ENCODE measurements at regions not wholly inside any gene's neighbourhood (a gene's known extent, or its start where the extent isn't known, plus 50 kb on each side); places are given as distances from the start of the nearest gene placed in this dataset.

DNA sequence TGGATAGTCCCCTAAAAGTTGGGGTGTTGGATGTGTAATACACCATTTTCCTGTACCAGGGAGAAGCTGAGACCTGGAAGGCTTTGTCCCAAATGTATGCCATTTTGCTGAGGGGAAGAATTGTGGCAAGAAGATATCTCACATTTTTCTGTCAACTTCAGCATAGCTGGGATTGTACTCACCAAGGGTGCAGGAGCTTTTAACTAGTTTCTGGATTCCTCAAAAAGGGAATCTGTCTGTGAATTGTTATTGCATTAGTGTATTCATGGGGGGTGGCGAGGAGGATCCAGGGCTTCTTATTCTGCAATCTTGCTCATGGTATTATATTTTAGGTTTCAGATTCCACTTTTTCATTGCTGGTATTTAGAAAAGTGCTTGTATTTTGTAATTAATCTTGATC lies 208.2 kb upstream of the MYOCD start:
- no peak for DNase-seq

DNA sequence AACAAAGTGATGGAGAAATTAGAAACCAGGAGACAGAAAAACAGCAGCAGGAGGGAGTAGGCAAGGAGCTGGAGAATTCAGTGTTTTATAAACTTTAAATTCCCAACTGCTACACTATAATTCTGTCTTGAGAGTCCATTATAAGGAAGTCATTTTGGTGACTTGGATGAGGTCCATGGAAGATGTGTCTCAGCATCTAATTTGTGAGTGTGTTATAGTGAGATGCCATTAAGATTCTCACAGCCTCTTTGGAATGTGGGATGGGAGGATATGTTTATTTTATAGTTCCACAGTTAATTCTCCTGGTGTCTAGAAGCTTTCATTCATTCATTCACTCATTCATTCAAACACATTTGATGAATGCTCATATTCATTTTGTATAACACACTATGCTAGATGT lies 206.0 kb upstream of the MYOCD start:
- no peak for DNase-seq

DNA sequence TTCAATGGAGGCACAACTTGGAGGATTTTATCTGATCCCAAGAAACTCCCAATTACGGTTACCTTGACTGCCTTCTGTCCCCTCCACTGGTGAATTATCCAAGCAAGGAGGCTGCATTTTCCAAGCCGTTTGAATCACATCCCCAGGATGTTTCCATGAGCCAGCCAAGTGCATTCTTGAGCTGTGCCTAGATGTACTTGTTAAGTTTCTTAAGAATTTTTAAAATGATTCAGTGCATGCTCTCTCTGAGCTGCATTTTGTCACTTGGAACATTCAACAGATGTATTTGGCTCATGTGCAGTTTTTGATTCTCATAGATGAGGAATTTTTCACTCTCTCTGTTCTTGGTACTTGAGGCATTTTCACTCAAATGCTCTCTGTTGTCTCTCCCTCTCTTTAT lies 202.6 kb upstream of the MYOCD start:
- DNase-seq = no peak

DNA sequence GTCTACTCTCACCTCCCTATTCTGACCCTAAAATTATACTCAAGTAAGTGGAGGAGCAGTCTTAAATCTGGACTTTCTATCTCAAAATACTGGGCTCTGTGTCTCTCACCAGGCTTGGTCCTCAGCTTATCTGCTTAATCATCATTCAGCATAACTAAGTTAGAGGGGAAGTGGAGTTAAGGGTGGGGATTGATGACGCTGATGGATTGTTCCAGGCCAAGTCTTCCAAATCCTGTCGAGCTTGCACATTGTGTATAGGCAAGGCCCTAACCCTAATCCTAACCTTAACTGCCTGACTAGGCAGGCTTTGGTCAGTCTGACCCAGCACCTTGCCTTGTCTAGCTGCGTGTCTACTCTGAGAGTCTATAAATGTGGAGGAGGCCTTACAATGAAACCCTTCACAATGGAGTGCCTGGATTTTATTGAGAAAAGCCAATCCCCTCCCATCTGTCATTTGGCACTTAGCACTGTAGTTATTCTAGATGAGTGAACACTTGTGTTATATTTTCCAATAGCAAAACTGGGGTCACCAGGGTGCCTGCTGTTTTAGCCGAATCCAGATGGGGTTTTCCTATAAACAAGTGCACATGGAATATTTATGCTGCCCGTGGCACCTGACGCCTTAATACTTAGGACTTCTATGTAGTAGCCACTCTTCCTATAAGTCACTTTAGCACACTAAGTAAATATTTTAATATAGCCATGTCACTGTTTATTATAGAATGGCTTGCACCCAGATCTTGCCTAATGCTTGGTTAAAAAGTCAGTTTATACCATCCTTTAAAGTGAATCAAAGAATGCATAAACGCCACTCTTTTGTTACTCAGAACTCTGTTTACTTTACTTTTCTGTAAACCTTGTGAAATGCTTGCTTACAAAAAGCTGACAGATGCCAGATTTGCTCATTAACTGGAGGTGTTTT lies 193.2 kb upstream of the MYOCD start:
- no peak for DNase-seq

DNA sequence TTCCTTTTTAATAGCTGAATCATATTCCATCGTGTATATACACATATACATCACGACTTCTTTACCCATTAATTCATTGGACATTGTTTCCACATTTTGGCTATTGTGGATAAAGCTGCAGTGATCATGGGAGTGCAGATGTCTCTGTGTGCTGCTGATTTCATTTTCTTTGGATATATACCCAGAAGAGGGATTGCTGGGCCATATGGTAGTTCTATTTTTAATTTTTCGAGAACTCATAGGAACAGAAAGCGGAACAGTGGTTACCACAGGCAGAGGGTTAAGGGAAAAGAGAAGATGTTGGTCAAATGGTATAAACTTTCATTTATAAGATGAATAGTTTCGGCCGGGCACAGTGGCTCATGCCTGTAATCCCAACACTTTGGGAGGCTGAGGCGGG lies 187.4 kb upstream of the MYOCD start:
- DNase-seq = no peak

DNA sequence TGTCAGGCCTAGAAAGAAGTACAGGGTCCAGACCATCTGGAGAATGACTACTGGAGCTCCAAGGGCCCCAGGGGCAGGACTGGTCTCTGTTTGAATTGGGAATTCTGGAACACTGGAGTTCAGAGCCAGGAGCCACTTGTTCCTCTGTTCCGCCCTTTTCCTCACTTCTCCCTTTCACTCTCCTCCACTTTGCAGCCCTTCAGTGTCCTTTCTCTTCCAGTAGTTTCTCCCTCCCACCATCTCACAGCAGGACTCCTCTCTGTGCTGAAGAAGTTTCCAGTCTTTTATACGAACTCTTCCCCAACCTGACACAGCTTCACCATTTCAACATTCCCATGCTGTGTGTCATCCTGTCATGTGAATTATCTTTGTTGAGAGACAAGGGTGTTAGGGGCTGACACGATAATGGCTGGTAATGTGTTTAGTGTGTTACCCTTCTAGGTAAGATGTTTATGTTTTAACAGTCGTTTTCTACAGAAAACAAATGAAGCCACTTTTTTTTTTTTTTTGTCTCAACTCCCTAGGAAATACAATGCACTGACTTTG lies 180.3 kb upstream of the MYOCD start:
- no peak for DNase-seq

DNA sequence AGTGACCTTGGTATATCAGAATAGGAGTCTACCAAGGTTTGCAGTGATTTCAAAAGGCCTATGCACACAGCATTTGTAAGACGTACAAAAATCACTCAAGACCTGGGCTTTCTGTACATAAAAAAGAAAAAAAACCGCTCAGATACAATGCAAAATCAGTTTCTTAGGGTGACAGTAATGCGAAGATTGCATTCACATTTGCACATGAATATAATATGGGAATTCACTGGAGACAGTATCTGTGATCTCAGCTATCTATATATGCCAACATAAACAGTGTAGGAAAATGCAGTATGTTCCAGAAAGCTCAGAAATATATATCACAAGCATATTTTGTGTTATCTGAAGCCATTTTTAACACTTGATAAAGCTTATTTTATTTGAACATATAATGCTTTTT lies 176.4 kb upstream of the MYOCD start:
- no peak for DNase-seq

DNA sequence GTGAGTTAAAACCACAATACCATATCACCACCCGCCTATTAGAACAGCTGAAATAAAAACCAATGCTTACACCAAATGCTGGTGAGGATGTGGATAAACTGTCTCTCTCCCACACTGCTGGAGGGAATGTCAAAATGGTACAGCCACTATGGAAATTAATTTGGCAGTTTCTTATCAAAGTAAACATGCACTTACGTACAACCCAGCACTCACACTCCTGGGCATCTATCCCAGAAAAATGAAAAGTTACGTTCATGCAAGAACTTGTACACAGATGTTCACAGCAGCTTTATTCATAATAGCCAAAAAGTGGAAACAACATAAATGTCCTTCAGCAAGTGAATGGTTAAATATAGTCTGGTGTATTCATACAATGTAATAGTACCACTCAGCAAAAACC lies 173.2 kb upstream of the MYOCD start:
- no peak for DNase-seq

DNA sequence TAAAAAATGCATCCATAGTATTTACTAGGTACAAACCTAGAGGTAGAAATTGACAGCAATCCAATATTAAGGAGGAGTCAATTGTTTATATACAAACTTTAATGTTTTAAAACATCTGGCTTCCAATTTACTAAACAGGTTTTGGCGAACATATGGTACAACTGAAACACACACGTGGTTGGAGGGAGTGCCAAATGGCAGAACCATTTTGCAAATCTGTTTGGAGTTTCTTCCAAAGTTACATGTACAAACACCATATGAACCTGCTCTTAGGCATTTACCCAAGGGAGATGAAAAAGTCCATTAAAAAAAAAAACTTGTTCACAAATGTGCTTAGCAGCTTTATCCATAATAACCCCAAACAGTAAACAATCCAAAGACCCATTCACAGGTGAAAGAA lies 159.8 kb upstream of the MYOCD start:
- no peak for DNase-seq

DNA sequence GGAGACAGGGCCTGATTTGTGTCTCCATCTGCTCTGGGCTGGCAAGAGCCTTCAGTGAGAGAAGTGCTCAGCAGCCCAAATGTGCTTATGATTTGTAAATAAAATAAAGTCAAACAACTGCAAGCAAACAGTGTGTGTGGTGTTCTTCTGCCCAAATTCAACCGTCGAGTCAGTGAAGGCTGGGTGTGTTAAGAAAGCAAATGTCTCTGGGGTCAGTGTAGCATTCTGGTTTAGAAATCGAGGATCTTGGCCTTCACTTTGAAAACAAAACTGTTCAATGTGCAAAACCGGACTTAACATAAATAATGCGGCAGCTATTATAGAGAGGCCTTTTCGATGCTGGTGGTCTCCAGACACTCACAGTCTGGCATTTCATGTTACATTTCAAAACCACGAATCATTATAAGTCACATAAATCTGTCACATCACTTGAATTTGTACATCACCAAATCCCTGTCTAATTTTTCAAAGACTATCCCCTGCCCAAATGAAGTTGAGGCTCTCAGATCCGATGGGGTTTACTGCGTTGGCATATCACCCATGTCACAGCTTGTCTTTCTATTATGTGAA lies 158.6 kb upstream of the MYOCD start:
- DNase-seq = no peak

DNA sequence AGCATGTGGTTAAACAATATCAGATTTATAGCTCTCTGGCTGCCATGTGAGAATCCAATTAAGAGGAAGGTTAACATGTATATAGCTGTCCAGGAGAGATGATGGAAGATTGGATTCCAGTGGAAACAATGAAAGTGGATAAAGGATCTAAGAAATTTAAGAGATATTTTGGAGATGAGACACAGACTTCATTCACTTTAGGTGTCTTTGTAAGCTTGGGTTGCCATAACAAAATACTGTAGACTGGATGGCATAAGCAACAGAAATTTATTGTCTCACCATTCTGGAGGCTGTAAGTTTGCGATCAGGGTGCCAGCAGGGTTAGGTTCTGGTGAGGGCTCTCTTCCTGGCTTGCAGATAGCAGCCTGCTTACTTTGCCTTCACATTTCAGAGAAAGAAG lies 155.9 kb upstream of the MYOCD start:
- DNase-seq = no peak

DNA sequence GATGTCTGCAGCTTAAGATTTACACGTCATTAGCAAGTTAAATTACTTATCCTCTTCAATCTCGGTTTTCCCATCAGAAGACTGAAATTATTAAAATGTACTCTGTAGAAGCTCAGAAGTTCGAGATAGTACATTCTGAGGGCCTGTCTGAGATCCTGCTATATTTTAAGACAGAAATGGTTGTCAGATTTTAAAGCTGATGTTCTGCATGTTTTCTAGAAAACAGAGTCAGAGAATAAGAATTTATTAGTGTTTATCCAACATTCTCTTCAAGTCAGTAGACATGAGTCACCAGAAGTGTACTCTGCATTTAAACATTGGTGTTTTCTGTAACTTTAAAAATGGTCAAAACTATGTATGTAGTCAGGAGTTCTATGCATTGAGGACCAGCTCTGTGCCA lies 155.2 kb upstream of the MYOCD start:
- DNase-seq = no peak

DNA sequence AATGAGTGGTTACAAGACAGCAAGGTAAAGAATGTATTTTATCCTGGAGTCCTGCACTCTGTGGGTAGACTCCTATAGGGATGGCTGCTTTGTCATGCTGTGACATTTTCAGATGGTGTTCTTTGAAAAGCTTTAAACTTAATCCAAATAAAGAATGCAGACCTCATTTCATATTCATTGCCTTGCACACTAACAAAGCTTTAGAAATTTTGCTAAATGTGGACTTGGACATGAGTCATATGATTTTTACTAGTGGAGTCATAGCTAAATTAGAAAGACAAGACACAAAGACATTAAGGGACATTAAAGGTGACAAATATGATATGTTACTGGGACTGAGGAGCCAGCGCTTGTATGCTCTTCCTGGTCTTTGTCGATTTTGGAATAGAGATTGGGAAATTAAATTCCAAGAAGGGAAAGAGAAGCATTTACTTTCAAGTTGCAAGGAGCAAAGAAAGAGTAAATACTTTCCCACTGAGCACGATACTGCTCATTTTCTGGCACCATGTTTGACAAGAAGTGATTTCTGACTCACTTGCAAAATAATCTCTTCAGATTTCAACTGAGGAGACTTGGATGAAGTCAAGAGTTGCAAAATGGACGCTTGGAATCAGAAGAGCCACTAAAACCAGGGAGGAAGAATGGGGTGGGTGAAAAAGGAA lies 152.9 kb upstream of the MYOCD start:
- DNase-seq = no peak

DNA sequence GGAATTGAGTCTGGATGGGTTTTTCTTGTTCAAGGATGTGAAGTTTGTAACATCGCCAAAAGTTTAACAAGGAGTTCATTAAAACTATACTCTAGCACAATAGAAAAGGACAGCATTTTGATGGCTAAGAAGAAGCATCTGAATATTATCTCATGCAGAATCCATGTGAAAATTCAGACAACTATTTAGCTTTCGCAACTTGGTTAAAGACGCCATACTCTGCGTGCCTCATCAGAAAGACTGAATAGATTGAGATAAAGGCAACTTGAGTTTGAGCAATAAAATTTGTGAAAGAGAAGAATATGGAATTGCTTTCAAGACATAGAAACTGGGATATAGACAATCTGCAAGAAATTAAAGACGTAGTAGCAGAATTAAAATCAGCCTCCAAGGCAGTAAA lies 151.1 kb upstream of the MYOCD start:
- no peak for DNase-seq

DNA sequence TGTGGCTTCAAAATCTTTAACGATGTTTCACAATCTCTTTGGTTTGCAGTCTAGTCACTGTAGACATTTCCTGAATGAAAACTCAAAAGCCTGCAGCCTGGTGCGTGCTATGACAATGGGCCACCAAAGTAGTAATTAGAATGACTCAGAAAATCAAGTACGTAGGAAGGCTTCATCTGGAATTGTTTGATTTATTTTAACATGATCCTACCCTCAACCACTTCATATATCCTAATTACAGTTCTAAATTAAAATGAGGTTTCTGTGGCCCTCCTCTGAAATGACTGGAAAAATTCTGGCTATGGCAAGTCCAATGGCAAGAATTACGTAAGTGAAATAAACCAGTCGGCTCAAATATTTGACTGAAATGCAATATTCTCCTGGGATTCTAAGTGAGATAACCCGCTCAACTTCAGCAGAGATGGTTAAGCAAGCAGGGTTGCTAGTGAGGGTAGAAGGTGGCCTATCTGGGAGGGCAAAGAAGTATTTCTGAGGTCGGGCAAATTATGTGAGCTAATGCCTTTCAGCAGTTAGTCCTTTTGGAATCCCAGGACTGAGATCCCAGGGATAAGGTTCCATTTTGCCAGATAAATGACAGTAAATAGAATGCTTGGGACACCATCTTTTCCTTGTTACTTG lies 145.6 kb upstream of the MYOCD start:
- no peak for DNase-seq

DNA sequence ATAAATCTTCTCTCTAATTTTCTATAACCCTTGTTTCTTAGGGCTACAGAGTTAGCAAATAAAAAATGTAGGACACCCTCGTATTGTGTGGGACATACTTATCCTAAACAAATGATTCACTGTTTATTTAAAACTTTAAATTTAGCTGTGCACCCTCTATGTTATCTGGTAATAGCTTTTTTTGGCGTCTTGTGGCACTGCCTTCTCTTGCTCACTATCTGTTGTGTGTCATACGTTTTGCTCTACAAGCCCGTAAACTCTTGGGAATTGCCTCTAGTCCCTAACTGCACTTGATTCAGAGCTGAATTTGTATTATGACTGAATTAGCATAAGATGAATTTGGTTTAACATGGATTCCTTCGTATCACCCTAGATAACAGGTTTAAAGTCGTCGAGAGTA lies 144.3 kb upstream of the MYOCD start:
- no peak for DNase-seq

DNA sequence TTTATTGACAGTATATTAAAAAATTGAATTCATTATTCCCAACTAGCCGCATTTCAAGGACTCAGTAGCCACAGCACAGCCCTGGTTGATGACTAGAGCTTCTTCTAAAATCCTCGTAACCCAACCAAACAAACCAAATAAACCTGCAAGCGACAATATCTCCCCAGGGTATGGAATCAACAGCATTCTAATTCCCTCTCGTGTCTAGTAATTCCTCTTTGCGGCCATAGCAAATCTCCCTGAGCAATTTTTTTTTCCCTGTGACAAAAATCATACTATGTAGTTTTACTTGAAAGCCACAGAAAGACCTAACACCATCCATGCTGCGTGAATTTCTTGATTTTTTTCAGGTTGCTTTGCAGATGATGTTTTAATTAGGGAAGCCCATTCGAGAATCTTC lies 143.4 kb upstream of the MYOCD start:
- DNase-seq = no peak

DNA sequence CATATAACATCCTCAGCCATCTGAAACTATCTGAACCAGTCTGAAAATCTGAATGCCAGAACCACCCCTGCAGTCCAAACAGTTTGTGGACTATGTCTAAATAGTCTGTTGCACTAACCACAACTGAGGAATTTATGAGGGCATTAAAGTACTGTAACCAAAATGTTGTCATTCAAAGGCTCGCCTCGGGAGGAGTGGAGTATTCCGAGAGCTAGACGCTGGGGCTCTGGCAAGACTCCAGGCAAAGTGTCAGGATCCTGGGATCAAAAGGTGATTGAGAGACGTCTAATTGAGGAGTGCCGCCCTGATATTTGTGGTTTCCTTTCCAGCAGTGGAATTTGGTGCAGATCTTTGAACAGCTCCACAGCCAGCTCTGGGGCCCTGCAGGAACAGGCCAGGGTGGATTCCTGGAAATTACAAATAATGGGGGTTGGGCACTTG lies 142.9 kb upstream of the MYOCD start:
- no peak for DNase-seq

DNA sequence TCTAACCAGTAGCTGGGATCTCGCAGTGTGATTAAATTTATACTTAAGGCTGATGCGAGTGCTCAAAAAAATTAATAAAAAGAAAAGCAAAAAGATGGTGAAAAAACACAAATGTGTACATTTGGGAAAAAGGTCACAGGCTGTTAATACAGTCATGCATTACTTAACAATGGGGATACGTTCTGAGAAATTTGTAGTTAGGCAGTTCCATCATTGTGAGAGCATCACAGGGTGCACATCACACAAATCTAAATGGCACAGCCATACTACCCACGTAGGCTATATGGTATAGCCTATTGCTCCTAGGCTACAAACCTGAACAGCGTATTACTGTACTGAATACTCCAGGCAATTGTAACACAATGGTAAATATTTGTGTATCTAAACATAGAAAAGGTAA lies 142.4 kb upstream of the MYOCD start:
- DNase-seq = no peak

DNA sequence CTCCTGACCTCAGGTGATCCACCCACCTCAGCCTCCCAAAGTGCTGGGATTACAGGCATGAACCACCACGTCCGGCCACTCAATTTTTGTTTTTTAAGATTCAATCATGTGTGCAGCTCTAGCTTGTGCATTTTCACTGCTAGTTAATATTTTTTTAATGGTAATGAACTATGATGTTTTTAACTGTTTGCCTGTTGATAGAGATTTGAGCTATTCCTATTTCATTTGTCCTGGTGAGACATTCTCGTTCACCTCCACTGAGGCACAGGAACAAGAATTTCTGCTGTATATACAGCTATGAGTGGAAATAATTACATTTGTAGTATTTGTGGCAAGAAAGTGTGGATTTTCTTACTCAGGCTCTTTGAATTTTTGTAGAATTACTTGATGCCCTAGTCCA lies 137.7 kb upstream of the MYOCD start:
- no peak for DNase-seq

DNA sequence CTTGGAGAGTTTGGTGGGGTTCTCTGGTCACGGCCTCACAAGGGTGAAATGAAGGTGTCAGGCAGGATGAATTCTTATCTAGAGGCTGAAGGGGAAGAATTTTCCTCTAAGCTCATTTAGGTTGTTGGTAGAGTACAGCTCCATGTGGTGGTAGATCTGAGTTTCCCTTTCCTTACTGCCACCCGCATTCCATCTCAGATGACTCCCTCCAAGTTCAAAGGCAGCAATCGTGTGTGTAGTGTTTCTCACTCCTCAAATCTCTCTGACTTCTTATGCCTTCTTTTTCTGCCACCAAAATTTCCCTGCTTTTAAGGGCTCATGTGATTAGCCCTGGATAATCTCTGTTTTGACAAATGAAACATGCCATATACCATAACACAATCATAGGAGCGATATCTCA lies 135.5 kb upstream of the MYOCD start:
- DNase-seq = no peak

DNA sequence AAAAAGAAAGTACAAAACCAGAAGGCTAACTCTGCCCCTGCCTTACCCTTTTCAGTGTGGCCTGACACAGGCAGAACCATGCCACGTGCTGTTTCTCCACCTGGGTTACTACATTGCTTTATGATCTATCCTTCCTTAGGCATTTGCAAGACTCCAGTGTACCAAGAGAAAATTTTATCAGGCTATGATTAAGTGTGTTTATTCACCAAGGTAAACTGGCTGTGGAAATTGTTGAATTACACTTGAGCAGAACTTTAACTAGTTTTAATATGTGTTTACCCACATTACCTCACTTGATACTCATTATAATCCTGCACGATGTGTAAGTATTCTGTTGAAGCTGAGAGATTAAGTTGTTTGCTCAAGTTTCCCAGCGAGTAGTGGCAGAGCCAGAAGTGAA lies 129.7 kb upstream of the MYOCD start:
- DNase-seq = no peak

DNA sequence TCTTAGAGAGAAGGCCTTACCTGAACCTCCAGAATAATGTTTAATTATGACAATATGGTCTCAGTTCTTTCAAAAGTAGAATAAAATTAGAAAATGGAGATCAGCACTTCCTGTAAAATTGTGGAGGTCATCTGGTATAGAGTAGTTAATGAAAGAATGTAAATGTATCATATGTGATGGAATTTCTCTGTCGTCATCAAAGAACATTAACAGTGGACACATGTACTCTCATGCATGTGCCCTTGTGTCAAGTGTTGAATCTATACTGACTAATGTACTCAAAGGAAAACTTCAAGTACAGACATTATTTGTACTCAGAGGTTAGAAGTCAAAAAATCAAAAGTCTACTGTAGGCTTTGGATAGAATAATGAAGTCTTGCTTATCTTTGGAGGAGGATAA lies 129.2 kb upstream of the MYOCD start:
- DNase-seq = no peak

DNA sequence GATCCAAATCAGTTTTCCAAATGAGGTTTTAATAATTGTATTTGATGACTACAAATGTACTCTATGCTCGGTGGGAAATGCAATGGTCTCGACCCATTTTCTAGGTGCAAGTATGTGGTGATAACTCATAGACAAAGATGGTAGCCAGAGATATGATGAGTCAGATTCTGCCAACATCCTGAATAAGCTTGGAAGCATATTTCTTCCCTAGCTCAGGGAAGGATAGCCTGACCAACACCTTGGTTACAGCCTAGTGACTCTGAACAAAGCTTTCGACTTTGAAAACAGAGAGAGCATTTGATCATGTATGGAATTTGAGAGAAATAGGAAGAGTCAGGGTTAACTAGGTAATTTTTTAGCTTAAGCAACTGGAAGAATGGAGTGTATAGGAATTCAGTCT lies 128.3 kb upstream of the MYOCD start:
- no peak for DNase-seq

All from NCI-H146 (cell line).